Osteoblast (primary cell): ENCODE measurements at regions not wholly inside any gene's neighbourhood (a gene's known extent, or its start where the extent isn't known, plus 50 kb on each side); places are given as distances from the start of the nearest gene placed in this dataset.

Source experiments
- DNase-seq: peaks from one replicate; pipeline ENCODE4 v3.0.0; 2011; ENCODE audit warnings: low spot score, mixed read lengths; ENCODE audit not compliant: insufficient read length; ENCODE audit errors: missing footprints
- H2AFZ ChIP-seq: 2 replicates; pipeline ENCODE4 v1.6.0; 2011; ENCODE audit warnings: mild to moderate bottlenecking, low read length
- H3K27ac ChIP-seq: 2 replicates; pipeline ENCODE4 v1.5.1; 2011; ENCODE audit warnings: mild to moderate bottlenecking, low read depth, low read length, moderate library complexity
- H3K27me3 ChIP-seq: 2 replicates; pipeline ENCODE4 v1.6.0; 2012; ENCODE audit warnings: mild to moderate bottlenecking, control low read depth, inconsistent platforms, low read length, moderate library complexity; ENCODE audit not compliant: insufficient read depth
- H3K36me3 ChIP-seq: 2 replicates; pipeline ENCODE4 v1.5.1; 2011; ENCODE audit warnings: mild to moderate bottlenecking, low read length, control low read depth, moderate library complexity; ENCODE audit not compliant: insufficient read depth
- H3K4me1 ChIP-seq: 2 replicates; pipeline ENCODE4 v1.5.1; 2011; ENCODE audit warnings: mild to moderate bottlenecking, low read length, control low read depth, moderate library complexity; ENCODE audit not compliant: insufficient read depth
- H3K4me2 ChIP-seq: 2 replicates; pipeline ENCODE4 v1.6.0; 2011; ENCODE audit warnings: mild to moderate bottlenecking, low read length; ENCODE audit not compliant: insufficient read depth
- H3K4me3 ChIP-seq: fragments of 200-600 bp; sonication (generic); 3 replicates; pipeline ENCODE4 v1.5.1; 2012; ENCODE audit warnings: mild to moderate bottlenecking, low read length, inconsistent platforms; ENCODE audit not compliant: insufficient read depth
- H3K79me2 ChIP-seq: 2 replicates; pipeline ENCODE4 v1.6.0; 2012; ENCODE audit warnings: mild to moderate bottlenecking, low read length, control low read depth, inconsistent platforms; ENCODE audit not compliant: insufficient read depth
- H3K9me3 ChIP-seq: 2 replicates; pipeline ENCODE4 v1.5.1; 2011; ENCODE audit warnings: low read depth, low read length, control low read depth
- H4K20me1 ChIP-seq: 2 replicates; pipeline ENCODE4 v1.6.0; 2012; ENCODE audit warnings: mild to moderate bottlenecking, low read length, control low read depth; ENCODE audit not compliant: insufficient read depth
- CTCF ChIP-seq: IDR thresholded peaks from 2 replicates; pipeline ENCODE4 v1.5.1; 2011; ENCODE audit warnings: mild to moderate bottlenecking, low read depth, low read length, moderate library complexity; ENCODE audit errors: extremely low read depth

GRCh38 chr1:61013189-61013945 lies 69.0 kb upstream of the NFIA start:
- Histone ChIP-seq H3K79me2 (no peaks in the 10 kb centered on the region), H3K36me3 (no peaks in the 10 kb centered on the region), H3K4me3 (no peak overlapping the region), H3K4me1 (no peaks in the 10 kb centered on the region), H2AFZ (no peak overlapping the region), H4K20me1 (no peaks in the 10 kb centered on the region), H3K4me2 (no peak overlapping the region), H3K9me3 (no peaks in the 10 kb centered on the region), H3K27ac (no peak overlapping the region), H3K27me3 (peaks cover 2% of the 10 kb centered on the region)
- TF ChIP-seq CTCF = no peak
- DNase-seq = no peak

- Histone ChIP-seq H3K4me3 (no peak overlapping the region), H3K4me1 (no peaks in the 10 kb centered on the region), H3K27me3 (peaks cover 2% of the 10 kb centered on the region), H3K4me2 (no peak overlapping the region), H3K9me3 (no peaks in the 10 kb centered on the region), H3K27ac (no peak overlapping the region), H2AFZ (no peak overlapping the region), H4K20me1 (no peaks in the 10 kb centered on the region), H3K36me3 (no peaks in the 10 kb centered on the region), H3K79me2 (no peaks in the 10 kb centered on the region)
- no peak for DNase-seq
- TF ChIP-seq CTCF = no peak
Observed at GRCh38 chr1:61012341-61012761, 70.0 kb upstream of the NFIA start.

- Histone ChIP-seq H3K79me2 (no peaks in the 10 kb centered on the region), H3K36me3 (no peaks in the 10 kb centered on the region), H4K20me1 (no peaks in the 10 kb centered on the region), H3K27me3 (peaks cover 2% of the 10 kb centered on the region), H3K4me3 (no peak overlapping the region), H3K4me1 (no peaks in the 10 kb centered on the region), H3K27ac (no peak overlapping the region), H3K4me2 (no peak overlapping the region), H3K9me3 (no peaks in the 10 kb centered on the region), H2AFZ (no peak overlapping the region)
- DNase-seq = no peak
- no peak for TF ChIP-seq CTCF
Observed at GRCh38 chr1:61011561-61012263, 70.6 kb upstream of the NFIA start.
